ENCODE measurements at regions not wholly inside any gene's neighbourhood (a gene's known extent, or its start where the extent isn't known, plus 50 kb on each side); places are given as distances from the start of the nearest gene placed in this dataset.

GRCh38 chr2:575030-575726 is 102.0 kb downstream of the TMEM18 start:
- DNase-seq (ENCODE audit: low spot score): no peak

DNA sequence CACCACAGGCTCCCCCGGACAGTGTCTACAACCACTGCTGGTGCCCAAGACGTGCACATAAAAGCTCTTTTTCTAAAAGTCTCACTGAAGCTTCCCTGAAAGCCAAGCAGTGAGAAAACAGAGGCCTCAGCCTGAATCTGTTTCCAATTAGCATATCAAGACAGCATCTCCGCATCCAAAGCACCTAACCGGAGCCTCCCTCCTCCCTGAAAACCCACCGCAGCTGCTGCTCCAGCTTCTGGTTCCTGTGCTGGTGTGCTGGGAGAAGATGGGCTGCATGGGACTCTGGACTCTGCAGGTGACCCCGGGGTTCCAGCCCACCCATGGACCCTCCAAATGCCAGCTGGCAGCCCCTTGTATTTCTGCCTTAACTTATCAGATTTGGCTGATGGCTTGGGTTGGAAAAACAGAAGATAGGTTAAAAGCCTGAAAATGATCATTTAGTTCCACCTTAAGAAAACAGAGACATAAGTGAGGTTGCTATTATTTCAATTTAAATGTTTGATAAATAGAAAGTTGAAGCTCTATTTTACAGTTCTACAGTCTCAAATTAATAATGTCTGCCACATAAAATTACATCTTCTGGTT is 103.3 kb downstream of the TMEM18 start:
- DNase-seq (ENCODE audit: low spot score): no peak

GRCh38 chr2:573025-573424 is 104.2 kb downstream of the TMEM18 start:
- no peak for DNase-seq (ENCODE audit: low spot score)

DNA sequence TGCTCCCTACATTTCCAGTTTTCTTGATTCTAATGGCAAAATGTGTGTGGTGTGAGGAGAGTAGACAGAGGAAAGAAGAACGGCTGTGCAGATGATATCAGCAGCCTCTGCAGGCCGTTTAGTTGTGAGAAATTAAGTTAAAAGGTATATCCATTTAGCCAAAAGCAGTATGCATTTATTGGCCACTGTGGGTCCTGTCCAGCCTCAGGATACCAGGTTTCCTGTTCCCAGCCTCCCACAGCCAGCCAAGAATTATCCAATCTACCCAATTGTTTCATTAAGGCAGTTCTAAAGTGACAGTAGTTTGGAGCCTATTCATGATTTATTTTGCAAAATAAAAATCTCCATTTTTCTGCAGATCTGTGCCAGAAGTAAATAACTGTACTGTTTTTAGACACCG is 107.5 kb downstream of the TMEM18 start:
- no peak for DNase-seq (ENCODE audit: low spot score)

DNA sequence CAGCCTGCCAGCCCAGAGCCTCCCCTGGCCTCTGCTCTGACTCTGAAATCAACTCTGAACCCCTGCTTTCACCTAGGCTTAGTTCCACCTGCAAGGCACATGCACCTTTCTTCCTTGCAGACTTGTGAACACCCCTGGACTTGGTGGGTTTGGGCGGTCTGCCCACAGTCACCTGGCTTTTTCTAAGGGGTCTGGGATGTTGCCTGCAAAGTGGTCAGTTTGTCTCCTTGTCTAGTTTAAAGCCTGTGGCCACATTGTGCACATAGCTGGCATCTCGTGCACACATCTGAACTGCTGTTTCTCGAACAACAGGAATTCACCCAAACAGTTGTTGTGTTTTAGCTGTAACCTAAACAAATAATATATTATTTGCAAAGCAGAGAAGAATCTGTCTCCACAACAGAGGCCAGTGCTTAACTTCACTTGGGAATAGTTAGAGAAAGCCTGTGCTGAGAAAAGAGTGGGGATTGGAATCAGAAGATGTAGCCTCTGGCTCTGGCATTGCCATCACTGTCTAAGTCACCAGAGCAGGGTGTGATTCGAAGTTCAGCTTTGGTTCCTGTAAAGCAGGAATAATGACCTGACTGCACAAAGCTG is 108.5 kb downstream of the TMEM18 start:
- no peak for DNase-seq (ENCODE audit: low spot score)

DNA sequence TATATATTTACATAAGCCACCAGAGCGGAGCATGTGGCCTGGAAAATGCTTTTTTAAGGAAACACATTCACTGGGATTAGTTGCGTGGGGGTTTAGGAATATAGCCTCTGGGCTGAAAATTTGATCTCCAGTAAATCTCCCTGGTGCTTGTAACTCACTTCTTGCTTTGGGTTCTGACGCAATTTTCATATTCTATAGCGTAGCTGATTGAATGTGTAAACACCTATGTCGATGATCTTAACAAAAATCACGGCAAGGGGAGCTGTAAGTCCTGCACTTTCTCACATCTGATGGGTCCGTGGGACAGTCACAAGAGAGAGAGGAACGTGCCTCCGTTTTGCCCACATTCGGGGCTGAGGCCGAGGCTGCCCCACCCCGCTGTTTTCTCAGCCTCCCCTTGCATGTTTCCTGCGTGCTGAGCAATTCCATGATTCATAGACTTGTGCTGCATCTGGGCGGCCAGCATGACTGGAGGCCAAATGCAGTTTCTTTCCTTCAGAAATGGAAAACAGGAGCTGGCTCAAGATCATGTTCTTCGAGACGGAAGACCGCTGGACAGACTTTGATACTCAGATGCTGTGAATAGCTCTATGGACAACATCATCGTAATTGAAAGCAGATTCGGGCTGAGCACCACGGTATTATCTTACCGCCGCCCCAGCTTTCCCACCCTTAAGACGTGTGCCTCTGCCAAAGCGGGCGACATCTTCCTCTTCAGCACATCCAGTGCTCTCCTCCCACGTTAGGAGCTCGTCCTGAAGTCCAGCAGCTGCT is 109.2 kb downstream of the TMEM18 start:
- DNase-seq (ENCODE audit: low spot score): no peak

GRCh38 chr2:567496-567864 is 109.7 kb downstream of the TMEM18 start:
- DNase-seq (ENCODE audit: low spot score): no peak

GRCh38 chr2:566379-567313 is 110.6 kb downstream of the TMEM18 start:
- no peak for DNase-seq (ENCODE audit: low spot score)

DNA sequence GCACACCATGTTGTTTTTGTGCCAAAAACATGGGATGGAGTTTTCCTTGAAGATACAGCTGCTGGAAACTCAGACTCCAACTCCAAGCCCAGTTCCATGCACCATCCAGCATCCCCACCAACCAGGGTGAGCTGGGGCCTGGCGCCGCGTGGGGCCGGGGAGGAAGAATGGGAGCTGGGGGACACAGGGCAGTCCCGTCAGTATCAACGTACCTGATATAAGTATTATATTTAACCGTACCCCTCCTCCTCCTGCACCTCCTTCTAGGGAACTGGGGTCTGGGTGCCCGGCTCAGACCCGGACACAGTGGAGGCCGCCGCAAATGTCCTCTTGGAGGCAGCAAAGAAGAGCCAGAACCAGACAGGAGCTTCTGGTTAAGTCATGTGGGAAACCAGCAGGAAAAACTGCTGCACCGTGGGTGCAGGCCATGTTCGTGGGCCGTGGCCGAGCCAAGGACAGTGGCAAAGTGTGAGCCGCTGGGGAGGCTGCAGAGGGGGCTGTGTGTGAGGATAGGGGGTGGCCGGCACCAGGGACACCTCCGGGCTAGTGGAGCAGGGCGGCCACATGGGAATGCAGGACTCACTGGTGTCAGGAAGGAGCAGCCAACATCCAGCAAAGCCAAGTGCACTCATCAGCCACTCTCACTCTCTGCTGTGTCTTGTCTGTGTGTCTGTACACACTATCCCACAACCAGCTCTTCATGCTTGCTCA is 112.6 kb downstream of the TMEM18 start:
- DNase-seq (ENCODE audit: low spot score): no peak

GRCh38 chr2:563512-563911 is 113.7 kb downstream of the TMEM18 start:
- no peak for DNase-seq (ENCODE audit: low spot score)

GRCh38 chr2:562391-563364 is 114.5 kb downstream of the TMEM18 start:
- no peak for DNase-seq (ENCODE audit: low spot score)

- DNase-seq (ENCODE audit: low spot score): no peak
Observed at GRCh38 chr2:558879-559278, 118.3 kb downstream of the TMEM18 start.

- no peak for DNase-seq (ENCODE audit: low spot score)
Observed at GRCh38 chr2:558302-558642, 118.9 kb downstream of the TMEM18 start.

GRCh38 chr2:557635-558301 is 119.4 kb downstream of the TMEM18 start:
- DNase-seq (ENCODE audit: low spot score): no peak

- DNase-seq (ENCODE audit: low spot score): no peak
Observed at GRCh38 chr2:556485-556884, 120.7 kb downstream of the TMEM18 start.

GRCh38 chr2:555164-555922 is 121.9 kb downstream of the TMEM18 start:
- DNase-seq (ENCODE audit: low spot score): no peak

GRCh38 chr2:554444-554843 is 122.8 kb downstream of the TMEM18 start:
- DNase-seq (ENCODE audit: low spot score): no peak

GRCh38 chr2:552906-553305 is 124.3 kb downstream of the TMEM18 start:
- no peak for DNase-seq (ENCODE audit: low spot score)

DNA sequence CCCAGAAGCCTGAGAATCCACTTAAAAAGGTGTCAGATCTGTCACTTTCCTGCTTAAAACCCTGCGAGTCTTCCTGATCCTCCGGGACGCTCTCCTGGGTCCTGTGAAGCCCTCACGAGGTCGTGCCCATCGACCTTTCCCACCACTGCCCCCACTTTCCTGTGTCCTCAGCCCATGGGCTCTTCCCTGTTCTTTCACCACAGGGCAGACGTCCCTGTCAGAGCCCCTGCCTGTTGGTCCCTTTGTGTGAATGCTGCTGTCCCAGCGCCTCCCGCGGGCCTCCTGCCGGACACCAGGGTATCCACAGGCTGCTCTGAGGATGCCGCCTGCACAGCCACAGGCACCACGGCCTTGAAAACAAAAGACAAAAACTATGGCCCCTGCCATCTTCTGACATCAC is 125.6 kb downstream of the TMEM18 start:
- DNase-seq (ENCODE audit: low spot score): no peak
